Lung (tissue), 11 donors: ENCODE measurements at regions not wholly inside any gene's neighbourhood (a gene's known extent, or its start where the extent isn't known, plus 50 kb on each side); places are given as distances from the start of the nearest gene placed in this dataset.
A peak's percentile ranks its signal among the peaks of the same experiment; 100 is the strongest.

Experiments
- ATAC-seq: fragments of 200-7000 bp; cut with Tn5 transposase; one replicate; pipeline ENCODE4 v1.9.1; 2020; ENCODE audit warnings: moderate number of reproducible peaks; ENCODE audit not compliant: insufficient read depth, low FRiP score
- DNase-seq, 3 donors: peaks; one replicate each; pipeline ENCODE4 v3.0.0-alpha.2; 2013 to 2017
- H3K27ac ChIP-seq, 2 donors: one replicate each; pipeline ENCODE4 v1.5.1; 2013; ENCODE audit warnings: mild to moderate bottlenecking in 2 of 2, moderate library complexity in 2 of 2, control low read depth in 1 of 2, inconsistent platforms in 1 of 2, low read depth in 1 of 2, low read length in 1 of 2
- H3K27me3 ChIP-seq, 3 donors: one replicate each; pipeline ENCODE4 v1.5.1; 2013; ENCODE audit warnings: low read length in 2 of 3; ENCODE audit not compliant: control insufficient read depth in 3 of 3, insufficient read depth in 3 of 3
- H3K36me3 ChIP-seq, 4 donors: one replicate each; pipeline ENCODE4 v1.5.1; 2013; ENCODE audit warnings: low read length in 4 of 4, mild to moderate bottlenecking in 1 of 4, moderate library complexity in 1 of 4; ENCODE audit not compliant: control insufficient read depth in 4 of 4, insufficient read depth in 4 of 4
- H3K4me1 ChIP-seq, 5 donors: one replicate each; pipeline ENCODE4 v1.5.1; 2013; ENCODE audit warnings: low read length in 5 of 5, mild to moderate bottlenecking in 2 of 5, moderate library complexity in 1 of 5; ENCODE audit not compliant: control insufficient read depth in 5 of 5, insufficient read depth in 5 of 5
- H3K4me3 ChIP-seq: one replicate; pipeline ENCODE4 v1.5.1; 2013; ENCODE audit warnings: mild to moderate bottlenecking, control low read depth, moderate library complexity
- H3K9ac ChIP-seq, 2 donors: one replicate each; pipeline ENCODE4 v1.5.1; 2013; ENCODE audit warnings: low read length in 2 of 2, control low read depth in 1 of 2; ENCODE audit not compliant: insufficient read depth in 1 of 2
- H3K9me3 ChIP-seq, 4 donors: one replicate each; pipeline ENCODE4 v1.5.1; 2013; ENCODE audit warnings: low read length in 3 of 4, mild to moderate bottlenecking in 1 of 4, moderate library complexity in 1 of 4; ENCODE audit not compliant: control insufficient read depth in 4 of 4, insufficient read depth in 3 of 4
- CTCF ChIP-seq: IDR thresholded peaks from 2 replicates; pipeline ENCODE4 v1.5.1; 2012; ENCODE audit warnings: mild to moderate bottlenecking; ENCODE audit errors: control extremely low read depth, extremely low read depth
- WGBS, 2 donors: extraction: QIAGEN DNeasy Blood & Tissue Kit; methylation state at CpG; one replicate each; pipeline ENCODE4 v1.1.7; 2013; 5-methylcytosine and 5-hydroxymethylcytosine counted together
- donor health status: control.
- donor health status: control.
- donor health status: Bipolar disorder and iron deficiency.
- donor health status: healthy.
- donor health status: DM: yes; HTN: yes; CAD: no.

GRCh38 chr4:28221536-28221935 is 1360.9 kb downstream of the STIM2 start:
- no peaks in the 10 kb centered on the region for H3K4me1 ChIP-seq
- ATAC-seq: no peak
- no peak for DNase-seq
- no peaks in the 10 kb centered on the region for H3K36me3 ChIP-seq
- no peak for TF ChIP-seq CTCF
- no peaks in the 10 kb centered on the region for H3K9me3 ChIP-seq
- H3K27me3 ChIP-seq: no peaks in the 10 kb centered on the region
- H3K9ac ChIP-seq: no peak overlapping the region
- WGBS, 2 donors: 36 to 65% methylated on average over 1 of the region's 1 CpG
- no peak overlapping the region for H3K27ac ChIP-seq
- H3K4me3 ChIP-seq: no peak overlapping the region

- Histone ChIP-seq H3K9ac (no peak overlapping the region), H3K36me3 (no peaks in the 10 kb centered on the region), H3K9me3 (no peaks in the 10 kb centered on the region), H3K27ac (no peak overlapping the region), H3K4me1 (peaks cover 0 to 8% (median 0%) of the 10 kb centered on the region in 5 donors), H3K27me3 (no peaks in the 10 kb centered on the region), H3K4me3 (no peak overlapping the region)
- DNase-seq (peak; percentile 11 to 53 (median 33)), ATAC-seq (no peak)
- no peak for TF ChIP-seq CTCF
- WGBS, 2 donors: 71% methylated on average over 2 of the region's 2 CpGs
Measured at GRCh38 chr4:28225050-28225449, 1364.4 kb downstream of the STIM2 start.

- Histone ChIP-seq H3K4me3 (no peak overlapping the region), H3K27ac (no peak overlapping the region), H3K9me3 (no peaks in the 10 kb centered on the region), H3K9ac (no peak overlapping the region), H3K4me1 (peaks cover 0 to 8% (median 0%) of the 10 kb centered on the region in 5 donors), H3K27me3 (no peaks in the 10 kb centered on the region), H3K36me3 (no peaks in the 10 kb centered on the region)
- TF ChIP-seq CTCF: no peak
- WGBS, 2 donors: 61 to 68% methylated on average over 4 of the region's 4 CpGs
- no peak for ATAC-seq
- DNase-seq: peak in 1 of 3 donors; percentile 10
Measured at GRCh38 chr4:28225689-28226353, 1365.2 kb downstream of the STIM2 start.

- Histone ChIP-seq H3K4me1 (peaks cover 0 to 8% (median 0%) of the 10 kb centered on the region in 5 donors), H3K4me3 (no peak overlapping the region), H3K36me3 (no peaks in the 10 kb centered on the region), H3K27me3 (no peaks in the 10 kb centered on the region), H3K9me3 (no peaks in the 10 kb centered on the region), H3K9ac (no peak overlapping the region), H3K27ac (no peak overlapping the region)
- ATAC-seq (no peak), DNase-seq (no peak)
- WGBS, 2 donors: 44 to 86% methylated on average over 1 of the region's 1 CpG
- TF ChIP-seq CTCF: no peak
Measured at GRCh38 chr4:28226962-28227361, 1366.3 kb downstream of the STIM2 start.
